ENCODE measurements at regions not wholly inside any gene's neighbourhood (a gene's known extent, or its start where the extent isn't known, plus 50 kb on each side); places are given as distances from the start of the nearest gene placed in this dataset.

DNA sequence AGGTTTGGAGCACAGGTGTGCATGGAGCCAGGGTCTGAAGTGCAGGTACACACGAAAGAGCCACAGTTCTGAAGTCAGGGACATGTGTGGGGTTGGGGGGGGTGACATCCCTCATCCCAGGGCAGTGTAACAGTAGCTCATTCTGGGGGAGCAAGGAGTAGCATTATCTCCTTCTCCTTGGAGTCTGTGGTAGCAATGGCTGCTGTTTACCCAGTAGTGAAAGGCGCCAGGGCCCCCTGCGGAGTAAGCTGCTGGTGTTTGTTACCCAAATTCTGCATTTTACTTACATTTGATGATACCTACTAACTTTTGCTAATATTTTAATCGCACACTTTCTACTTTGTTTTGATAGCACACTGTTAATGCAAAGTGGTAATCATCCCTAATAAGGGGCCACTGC is 665.5 kb downstream of the GATA3 start:
- H4K5ac ChIP-seq (ENCODE audit: low read depth, low read length), result no peak overlapping the region
- H3K14ac ChIP-seq (replicated peaks; ENCODE audit: low read depth, low read length), result no peak overlapping the region
- no TSS peak for BruUV-seq (replicated peaks)
- no peak overlapping the region for H2BK120ac ChIP-seq (ENCODE audit: low read depth, low read length)
- DNase-seq (no peak), ATAC-seq (ENCODE audit: low read depth) (no peak)
- no peak overlapping the region for H3K27ac ChIP-seq (ENCODE audit: insufficient read depth, low read length)
- H2BK20ac ChIP-seq (ENCODE audit: low read depth, low read length), result no peak overlapping the region
- TF ChIP-seq, protein P1, sequence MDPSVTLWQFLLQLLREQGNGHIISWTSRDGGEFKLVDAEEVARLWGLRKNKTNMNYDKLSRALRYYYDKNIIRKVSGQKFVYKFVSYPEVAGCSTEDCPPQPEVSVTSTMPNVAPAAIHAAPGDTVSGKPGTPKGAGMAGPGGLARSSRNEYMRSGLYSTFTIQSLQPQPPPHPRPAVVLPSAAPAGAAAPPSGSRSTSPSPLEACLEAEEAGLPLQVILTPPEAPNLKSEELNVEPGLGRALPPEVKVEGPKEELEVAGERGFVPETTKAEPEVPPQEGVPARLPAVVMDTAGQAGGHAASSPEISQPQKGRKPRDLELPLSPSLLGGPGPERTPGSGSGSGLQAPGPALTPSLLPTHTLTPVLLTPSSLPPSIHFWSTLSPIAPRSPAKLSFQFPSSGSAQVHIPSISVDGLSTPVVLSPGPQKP (IDR thresholded peaks at IDR 0.05; ENCODE audit: borderline replicate concordance, low read depth, low read length), result no peak
- TF ChIP-seq CEBPB (IDR thresholded peaks at IDR 0.05; ENCODE audit: low read depth, low read length), result no peak
- no peak for TF ChIP-seq FOS (IDR thresholded peaks at IDR 0.05; ENCODE audit: low read depth, low read length)
- TF ChIP-seq RAD21 (IDR thresholded peaks at IDR 0.05; ENCODE audit: low read length), result no peak
- TF ChIP-seq USF2 (IDR thresholded peaks at IDR 0.05; ENCODE audit: low read depth, low read length), result no peak
- no peak for TF ChIP-seq NFE2L2 (IDR thresholded peaks at IDR 0.05; ENCODE audit: low read depth, low read length)
- TF ChIP-seq POLR2A (IDR thresholded peaks at IDR 0.05; ENCODE audit: low read depth, low read length), result no peak
- TF ChIP-seq MAFK (IDR thresholded peaks at IDR 0.05; ENCODE audit: low read depth, low read length), result no peak
- no peak for TF ChIP-seq RFX5 (IDR thresholded peaks at IDR 0.05; ENCODE audit: low read depth, low read length)
- no peak for TF ChIP-seq MAZ (IDR thresholded peaks at IDR 0.05; ENCODE audit: borderline replicate concordance, low read depth, low read length)
- TF ChIP-seq SMC3 (IDR thresholded peaks at IDR 0.05; ENCODE audit: low read depth, low read length), result no peak
- no peak for TF ChIP-seq CHD1 (IDR thresholded peaks at IDR 0.05; ENCODE audit: low read depth, low read length)
- TF ChIP-seq BHLHE40 (IDR thresholded peaks at IDR 0.05; ENCODE audit: low read depth, low read length), result no peak
- no peak overlapping the region for H2AK5ac ChIP-seq (ENCODE audit: low read depth, low read length)
- H4K8ac ChIP-seq (ENCODE audit: low read depth in 2 of 2, low read length in 2 of 2), result no peak overlapping the region
- H4K91ac ChIP-seq (ENCODE audit: insufficient read depth, low read depth, low read length), result no peak overlapping the region
- no peak overlapping the region for H2BK5ac ChIP-seq (ENCODE audit: low read depth, low read length, poor library complexity, severe bottlenecking)
- no peak overlapping the region for H3K18ac ChIP-seq (ENCODE audit: low read depth, low read length)
- no peaks in the 10 kb centered on the region for H3K9me1 ChIP-seq (ENCODE audit: insufficient read depth, low read length)
- H3K23ac ChIP-seq (ENCODE audit: low read depth, low read length), result no peak overlapping the region
- no peaks in the 10 kb centered on the region for H3K4me1 ChIP-seq (ENCODE audit: control insufficient read depth, insufficient read depth, low read length)
- peaks cover 17% of the 10 kb centered on the region for H3K9me3 ChIP-seq (ENCODE audit: control insufficient read depth, insufficient read depth, low read length)
- H3K4me2 ChIP-seq (ENCODE audit: low read depth, low read length), result no peak overlapping the region
- POLR2A ChIA-PET (ENCODE audit: unreplicated experiment), result no interaction called here
- dilution Hi-C loops (cut with HindIII; ENCODE audit: low sequenced_read_pairs, unreplicated experiment), result no loop called here
- CTCF ChIA-PET, result no interaction called here
- H3K36me3 ChIP-seq (ENCODE audit: control insufficient read depth, insufficient read depth, low read length), result no peaks in the 10 kb centered on the region
- H3K27me3 ChIP-seq (ENCODE audit: control insufficient read depth, insufficient read depth, low read length), result no peaks in the 10 kb centered on the region
- H3K9ac ChIP-seq (ENCODE audit: low read depth, low read length), result no peak overlapping the region
- no peak overlapping the region for H3K4ac ChIP-seq (ENCODE audit: low read depth, low read length)
- H3K56ac ChIP-seq (ENCODE audit: extremely low read depth, insufficient read depth, low read length), result no peak overlapping the region
- no peaks in the 10 kb centered on the region for H3K79me1 ChIP-seq (ENCODE audit: low read depth in 1 of 2, low read length in 2 of 2)
- H3K4me3 ChIP-seq (ENCODE audit: insufficient read depth, low read depth, low read length), result no peak overlapping the region
- no peak overlapping the region for H2AK9ac ChIP-seq (replicated peaks; ENCODE audit: low read depth, low read length, poor library complexity)
- no CpG with 5 or more reads among the region's 4 CpGs for WGBS, 2 experiments (ENCODE audit: extremely low coverage in 2 of 2, insufficient read length in 1 of 2)
- in situ Hi-C loops (cut with MboI; ENCODE audit: low sequenced_read_pairs), result no loop called here
- intact Hi-C loops (cut with micrococcal nuclease), result no loop called here
- no peak overlapping the region for H2BK15ac ChIP-seq (ENCODE audit: low read depth, low read length)
- H4K20me1 ChIP-seq (ENCODE audit: insufficient read depth, low read length), result no peaks in the 10 kb centered on the region
- no peak overlapping the region for H2AFZ ChIP-seq (replicated peaks; ENCODE audit: low read length, poor library complexity)

All from IMR-90 (cell line).